A549 (cell line): ENCODE measurements at regions not wholly inside any gene's neighbourhood (a gene's known extent, or its start where the extent isn't known, plus 50 kb on each side); places are given as distances from the start of the nearest gene placed in this dataset.
"Not testable (repeated sequence)": the region's sequence is repeated elsewhere in the genome, so short reads cannot be mapped to it uniquely, and the experiment has no call there.

ENCODE experiments used
- ATAC-seq, 2 experiments: fragments of 200-7000 bp in 1 of 2; fragments of >200 bp in 1 of 2; cut with Nextera tagmentation in 1 of 2; cut with Tn5 transposase in 1 of 2; 3 replicates each; pipeline versions ENCODE4 v1.8.0 to v1.9.1; 2018 to 2020; ENCODE audit warnings: mild to moderate bottlenecking in 1 of 2, moderate library complexity in 1 of 2
- CTCF ChIA-PET: fragments of 300-600 bp; sonication (Branson Sonifier 250); formaldehyde crosslinking; extraction: SDS; loops from one replicate; lab custom pipeline; 2021; ENCODE audit warnings: antibody characterized with exemption, inconsistent platforms; lab: Yijun Ruan, JAX
- POLR2A ChIA-PET: fragments of 350-600 bp; formaldehyde crosslinking; extraction: SDS; loops from one replicate; lab custom pipeline; 2021; ENCODE audit warnings: antibody characterized with exemption, inconsistent platforms; lab: Yijun Ruan, JAX
- DNase-seq, 2 experiments: peaks; one replicate each; pipeline versions ENCODE4 v3.0.0 to v3.0.0-alpha.2; 2011 to 2016; ENCODE audit warnings: low read depth in 1 of 2, low spot score in 1 of 2
- FAIRE-seq: peaks from 2 replicates; lab custom pipeline; 2011; peaks lifted over from hg19 to GRCh38; lab: Jason Lieb, UNC
- H3K27ac ChIP-seq, 2 experiments: fragments of >200 bp; sonication (Bioruptor Twin); formaldehyde crosslinking; 3 replicates each; pipeline ENCODE4 v1.5.1; 2016 to 2017
- H3K4me1 ChIP-seq: fragments of >200 bp; sonication (Bioruptor Twin); formaldehyde crosslinking; 3 replicates; pipeline ENCODE4 v1.6.1; 2016
- H3K4me2 ChIP-seq: fragments of >200 bp; sonication (Bioruptor Twin); formaldehyde crosslinking; 3 replicates; pipeline ENCODE4 v1.6.1; 2016
- H3K4me3 ChIP-seq: fragments of >200 bp; sonication (Bioruptor Twin); formaldehyde crosslinking; 3 replicates; pipeline ENCODE4 v1.5.1; 2016
- H3K9me3 ChIP-seq: fragments of >200 bp; sonication (Bioruptor Twin); formaldehyde crosslinking; 3 replicates; pipeline ENCODE4 v1.6.1; 2016
- CBX2 ChIP-seq: fragments of 200-600 bp; sonication (generic); IDR thresholded peaks from 2 replicates; pipeline ENCODE4 v1.6.1; 2016; ENCODE audit warnings: low read depth, mild to moderate bottlenecking, borderline replicate concordance
- CBX8 ChIP-seq: fragments of 200-600 bp; sonication (generic); IDR thresholded peaks from 2 replicates; pipeline ENCODE4 v1.6.1; 2016
- CHD2 ChIP-seq: fragments of 150-350 bp; IDR thresholded peaks from 2 replicates; pipeline ENCODE4 v1.6.1; 2014; ENCODE audit warnings: low read length; ENCODE audit not compliant: partially characterized antibody
- CHD4 ChIP-seq: fragments of 200-600 bp; sonication (generic); IDR thresholded peaks from 2 replicates; pipeline ENCODE4 v1.6.1; 2016; ENCODE audit warnings: antibody characterized with exemption, mild to moderate bottlenecking, borderline replicate concordance
- ELK1 ChIP-seq: fragments of 150-350 bp; IDR thresholded peaks from 2 replicates; pipeline ENCODE4 v1.6.1; 2014; ENCODE audit warnings: low read depth, mild to moderate bottlenecking, low read length
- HEYL ChIP-seq: fragments of 250-450 bp; sonication (Bioruptor Pico); IDR thresholded peaks from 2 replicates; pipeline ENCODE4 v1.8.0; 2021; ENCODE audit warnings: mild to moderate bottlenecking, moderate library complexity
- KDM5A ChIP-seq: fragments of 200-600 bp; sonication (generic); IDR thresholded peaks from 2 replicates; pipeline ENCODE4 v1.6.1; 2016; ENCODE audit warnings: antibody characterized with exemption, mild to moderate bottlenecking
- RAD21 ChIP-seq, 2 experiments: fragments of >200 bp in 1 of 2; sonication (Bioruptor Twin) in 1 of 2; formaldehyde crosslinking in 1 of 2; IDR thresholded peaks in 1 of 2; conservative IDR thresholded peaks in 1 of 2; 2 replicates in 1 of 2; 3 replicates in 1 of 2; pipeline ENCODE4 v1.6.1; 2012 to 2018; ENCODE audit warnings: inconsistent platforms in 1 of 2
- RNF2 ChIP-seq: fragments of 200-600 bp; sonication (generic); IDR thresholded peaks from 2 replicates; pipeline ENCODE4 v1.6.1; 2016; ENCODE audit warnings: low read depth, mild to moderate bottlenecking, antibody characterized with exemption, moderate library complexity, borderline replicate concordance
- SREBF2 ChIP-seq: fragments of 450-650 bp; IDR thresholded peaks from 2 replicates; pipeline ENCODE4 v1.6.1; 2014; ENCODE audit warnings: mild to moderate bottlenecking, moderate library complexity
- TFCP2L1 ChIP-seq: fragments of 250-450 bp; sonication (Bioruptor Pico); IDR thresholded peaks from 2 replicates; pipeline ENCODE4 v1.5.0; 2021; ENCODE audit warnings: mild to moderate bottlenecking
- TP53 ChIP-seq: fragments of 250-450 bp; sonication (Bioruptor Pico); IDR thresholded peaks from 2 replicates; pipeline ENCODE4 v1.5.0; 2021; ENCODE audit warnings: mild to moderate bottlenecking, moderate library complexity
- ZFP36 ChIP-seq: fragments of 450-650 bp; IDR thresholded peaks from 2 replicates; pipeline ENCODE4 v1.6.1; 2014; ENCODE audit warnings: borderline replicate concordance; ENCODE audit not compliant: partially characterized antibody
- ZNF302 ChIP-seq: fragments of 250-450 bp; sonication (Bioruptor Pico); IDR thresholded peaks from 2 replicates; pipeline ENCODE4 v1.9.0; 2021; ENCODE audit warnings: inconsistent platforms, mild to moderate bottlenecking, moderate library complexity
- WGBS: methylation state at CpG from one replicate; pipeline ENCODE4 v1.1.6; 2017; ENCODE audit errors: missing lambda C conversion rate; 5-methylcytosine and 5-hydroxymethylcytosine counted together
- TF ChIP-seq, protein P1 (sequence below): fragments of >200 bp; sonication (Bioruptor Twin); formaldehyde crosslinking; IDR thresholded peaks from 3 replicates; pipeline ENCODE4 v1.6.1; 2016
- TF ChIP-seq, protein P2 (sequence below): fragments of >200 bp; sonication (Bioruptor Twin); formaldehyde crosslinking; IDR thresholded peaks from 3 replicates; pipeline ENCODE4 v1.5.1; 2016

DNA sequence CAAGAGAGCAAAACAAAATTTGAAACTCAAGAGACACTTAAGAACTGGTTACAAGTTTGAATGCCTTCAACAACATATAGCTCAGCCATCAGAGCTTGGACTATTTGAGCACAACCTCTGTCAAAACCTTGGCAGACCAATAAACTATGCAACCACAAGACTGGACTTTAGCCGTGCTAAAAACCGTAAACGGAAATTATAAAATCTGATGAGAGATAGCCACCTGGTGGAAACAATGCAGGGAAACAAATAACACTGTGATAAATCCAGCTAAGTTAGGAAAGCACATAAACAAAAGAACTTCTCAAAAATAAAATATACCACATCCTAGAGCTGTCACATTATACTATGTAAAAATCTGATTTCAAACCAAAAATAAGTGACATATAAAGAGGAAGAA is 1074.2 kb upstream of the NOVA1 start:
- CTCF ChIA-PET, result no interaction called here
- 63% methylated on average over 3 of the region's 3 CpGs for WGBS
- FAIRE-seq, result no peak

GRCh38 chr14:27672811-27673737 is 1075.2 kb upstream of the NOVA1 start:
- H3K27ac ChIP-seq, H3K4me1 ChIP-seq, CTCF ChIA-PET, POLR2A ChIA-PET, H3K4me2 ChIP-seq, ATAC-seq, DNase-seq, H3K4me3 ChIP-seq, H3K9me3 ChIP-seq, FAIRE-seq: not testable (repeated sequence)
- WGBS, result 80% methylated on average over 23 of the region's 30 CpGs

More for the DNA sequence above, 1074.2 kb upstream of the NOVA1 start:
- Histone ChIP-seq H3K4me1 (no peaks in the 10 kb centered on the region), H3K9me3 (no peaks in the 10 kb centered on the region), H3K4me3 (no peak overlapping the region), H3K27ac (no peak overlapping the region), H3K4me2 (no peak overlapping the region)
- no peak for TF ChIP-seq CBX2
- TF ChIP-seq CBX8, result no peak
- TF ChIP-seq, protein P1, sequence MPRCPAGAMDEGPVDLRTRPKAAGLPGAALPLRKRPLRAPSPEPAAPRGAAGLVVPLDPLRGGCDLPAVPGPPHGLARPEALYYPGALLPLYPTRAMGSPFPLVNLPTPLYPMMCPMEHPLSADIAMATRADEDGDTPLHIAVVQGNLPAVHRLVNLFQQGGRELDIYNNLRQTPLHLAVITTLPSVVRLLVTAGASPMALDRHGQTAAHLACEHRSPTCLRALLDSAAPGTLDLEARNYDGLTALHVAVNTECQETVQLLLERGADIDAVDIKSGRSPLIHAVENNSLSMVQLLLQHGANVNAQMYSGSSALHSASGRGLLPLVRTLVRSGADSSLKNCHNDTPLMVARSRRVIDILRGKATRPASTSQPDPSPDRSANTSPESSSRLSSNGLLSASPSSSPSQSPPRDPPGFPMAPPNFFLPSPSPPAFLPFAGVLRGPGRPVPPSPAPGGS, result no peak
- TF ChIP-seq SREBF2, result no peak
- no peak for TF ChIP-seq HEYL (CRISPR knock-in tag)
- TF ChIP-seq ZFP36, result no peak
- no peak for ATAC-seq
- DNase-seq, result no peak
- POLR2A ChIA-PET, result no interaction called here

DNA sequence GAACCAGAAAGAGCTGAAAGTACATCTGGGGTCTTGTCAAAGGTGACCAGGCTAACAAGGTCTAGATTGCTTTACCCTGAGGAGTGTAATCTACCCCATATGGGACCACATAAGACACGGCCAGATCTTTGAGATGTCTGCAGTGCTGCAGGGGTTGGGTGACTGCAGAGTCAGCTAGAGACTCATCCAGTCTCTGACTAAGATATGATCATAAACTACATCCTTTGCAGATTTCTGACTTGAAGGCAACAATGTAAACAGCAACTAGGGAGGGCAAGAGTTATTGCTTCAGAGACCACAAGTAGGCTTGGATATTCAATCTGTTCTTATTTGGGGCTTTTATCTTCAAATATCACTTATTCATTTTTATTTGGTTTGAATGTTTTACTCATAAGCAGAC is 1080.5 kb upstream of the FOXG1 start:
- no peaks in the 10 kb centered on the region for H3K9me3 ChIP-seq
- POLR2A ChIA-PET, result no interaction called here
- H3K4me2 ChIP-seq, result no peak overlapping the region
- no peak overlapping the region for H3K4me3 ChIP-seq
- no peak overlapping the region for H3K27ac ChIP-seq
- 8% methylated on average over 1 of the region's 1 CpG for WGBS
- FAIRE-seq (no peak), ATAC-seq (no peak)
- TF ChIP-seq CHD2 (no peak), CHD4 (no peak), KDM5A (no peak), ELK1 (no peak), RNF2 (no peak), ZNF302 (CRISPR knock-in tag) (no peak), RAD21 (conservative IDR thresholded peaks at IDR 0.05 in 1 of 2, IDR thresholded peaks at IDR 0.05 in 1 of 2) (no peak), TFCP2L1 (CRISPR knock-in tag) (no peak), TP53 (CRISPR knock-in tag) (no peak)
- TF ChIP-seq, protein P2, sequence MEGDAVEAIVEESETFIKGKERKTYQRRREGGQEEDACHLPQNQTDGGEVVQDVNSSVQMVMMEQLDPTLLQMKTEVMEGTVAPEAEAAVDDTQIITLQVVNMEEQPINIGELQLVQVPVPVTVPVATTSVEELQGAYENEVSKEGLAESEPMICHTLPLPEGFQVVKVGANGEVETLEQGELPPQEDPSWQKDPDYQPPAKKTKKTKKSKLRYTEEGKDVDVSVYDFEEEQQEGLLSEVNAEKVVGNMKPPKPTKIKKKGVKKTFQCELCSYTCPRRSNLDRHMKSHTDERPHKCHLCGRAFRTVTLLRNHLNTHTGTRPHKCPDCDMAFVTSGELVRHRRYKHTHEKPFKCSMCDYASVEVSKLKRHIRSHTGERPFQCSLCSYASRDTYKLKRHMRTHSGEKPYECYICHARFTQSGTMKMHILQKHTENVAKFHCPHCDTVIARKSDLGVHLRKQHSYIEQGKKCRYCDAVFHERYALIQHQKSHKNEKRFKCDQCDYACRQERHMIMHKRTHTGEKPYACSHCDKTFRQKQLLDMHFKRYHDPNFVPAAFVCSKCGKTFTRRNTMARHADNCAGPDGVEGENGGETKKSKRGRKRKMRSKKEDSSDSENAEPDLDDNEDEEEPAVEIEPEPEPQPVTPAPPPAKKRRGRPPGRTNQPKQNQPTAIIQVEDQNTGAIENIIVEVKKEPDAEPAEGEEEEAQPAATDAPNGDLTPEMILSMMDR, result no peak
- TF ChIP-seq, all 56 proteins: peak for 0
- CTCF ChIA-PET, result no interaction called here
- H3K4me1 ChIP-seq, result no peaks in the 10 kb centered on the region
- DNase-seq, result no peak
